Lung microvascular endothelial cell (primary cell): ENCODE measurements at regions not wholly inside any gene's neighbourhood (a gene's known extent, or its start where the extent isn't known, plus 50 kb on each side); places are given as distances from the start of the nearest gene placed in this dataset.
"Not testable (repeated sequence)": the region's sequence is repeated elsewhere in the genome, so short reads cannot be mapped to it uniquely, and the experiment has no call there.

Source experiments
- DNase-seq, 2 donors: peaks; one replicate each; pipeline versions ENCODE4 v3.0.0 to v3.0.0-alpha.2; 2010; ENCODE audit warnings: low read depth in 2 of 2

GRCh38 chr3:186454881-186455703 lies 89.1 kb downstream of the CRYGS start:
- no peak for DNase-seq

GRCh38 chr3:186453531-186453930 lies 90.6 kb downstream of the CRYGS start:
- no peak for DNase-seq

GRCh38 chr3:186452517-186452916 lies 90.5 kb upstream of the DGKG start:
- DNase-seq: no peak

- DNase-seq: no peak
These were observed 89.3 kb upstream of the DGKG start for GRCh38 chr3:186451371-186451770.

DNA sequence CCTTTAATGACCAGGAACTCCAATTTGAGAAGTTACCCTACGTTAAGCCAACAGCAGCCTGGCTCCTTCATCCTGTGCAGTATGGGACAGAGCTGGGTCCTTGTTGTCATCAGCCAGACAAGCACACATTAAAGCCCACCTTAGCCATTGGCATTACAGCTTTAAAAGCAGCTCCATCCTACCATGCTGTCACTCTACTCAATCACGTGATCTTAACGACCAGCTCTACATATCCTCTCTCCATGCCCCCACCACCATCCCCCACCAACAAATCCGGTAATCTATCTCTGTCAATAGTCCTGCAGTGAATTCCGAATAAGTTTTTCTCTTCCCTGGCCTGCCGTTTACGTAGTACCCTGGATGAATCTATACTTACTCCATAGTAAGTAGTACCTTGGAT lies 82.9 kb upstream of the DGKG start:
- DNase-seq: no peak

- DNase-seq: no peak
These were observed 82.3 kb upstream of the DGKG start for GRCh38 chr3:186444288-186444687.

DNA sequence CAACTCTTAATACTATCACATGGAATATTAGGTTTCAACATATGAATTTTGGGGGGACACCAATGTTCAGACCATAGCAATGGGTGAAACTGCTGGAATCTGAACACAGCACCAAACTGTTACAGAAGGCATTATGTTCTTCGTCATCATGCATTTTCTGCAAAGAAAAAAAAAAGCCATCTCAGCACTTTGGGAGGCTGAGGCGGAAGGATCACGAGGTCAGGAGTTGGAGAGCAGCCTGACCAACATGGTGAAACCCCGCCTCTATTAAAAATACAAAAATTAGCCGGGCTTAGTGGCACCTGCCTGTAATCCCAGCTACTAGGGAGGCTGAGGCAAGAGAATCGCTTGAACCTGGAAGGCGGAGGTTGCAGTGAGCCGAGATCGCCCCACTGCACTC lies 80.9 kb upstream of the DGKG start:
- not testable (repeated sequence) for DNase-seq

DNA sequence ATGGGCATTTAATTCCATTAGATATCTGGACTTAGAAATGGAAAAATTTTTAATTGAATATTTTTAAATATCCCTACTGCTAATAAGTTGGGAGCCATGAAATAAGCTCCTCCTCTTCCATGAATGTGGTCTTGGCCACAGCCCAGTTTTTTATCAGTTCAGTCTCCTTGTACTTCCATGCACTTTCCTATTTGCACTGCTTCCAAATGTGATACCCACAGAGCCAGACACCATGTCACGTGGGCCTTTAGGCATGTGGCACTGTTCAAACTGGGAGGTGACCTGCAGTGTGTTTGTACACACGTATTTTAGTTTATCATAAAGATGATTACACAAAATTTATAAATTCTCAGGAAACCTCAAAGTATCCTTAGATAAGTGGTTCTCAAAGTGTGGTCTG lies 80.1 kb upstream of the DGKG start:
- no peak for DNase-seq

- no peak for DNase-seq
These were observed 78.9 kb upstream of the DGKG start for GRCh38 chr3:186440891-186441290.

GRCh38 chr3:186439725-186440124 lies 77.7 kb upstream of the DGKG start:
- DNase-seq: no peak

GRCh38 chr3:186435332-186435731 lies 73.3 kb upstream of the DGKG start:
- DNase-seq: not testable (repeated sequence)

GRCh38 chr3:186432944-186433732 lies 71.1 kb upstream of the DGKG start:
- no peak for DNase-seq

DNA sequence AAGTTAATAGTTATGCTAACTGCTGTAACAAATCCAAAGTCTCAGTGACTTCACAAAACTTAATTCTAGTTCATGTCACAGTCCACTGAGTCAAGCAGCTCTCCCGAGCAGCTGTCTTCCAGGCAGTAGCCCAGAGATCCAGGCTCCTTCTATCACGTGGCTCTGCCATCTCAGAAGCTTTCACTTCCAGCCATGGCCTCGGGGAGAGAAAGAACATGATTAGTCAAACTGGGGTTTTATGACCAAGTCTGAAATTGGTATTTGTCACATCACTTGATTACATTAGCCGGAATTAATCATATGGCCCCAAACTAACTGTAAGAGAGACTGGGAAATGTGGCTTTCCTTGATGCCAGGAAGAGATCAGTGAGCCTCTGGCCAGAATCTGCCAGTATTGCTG lies 70.2 kb upstream of the DGKG start:
- DNase-seq: no peak

DNA sequence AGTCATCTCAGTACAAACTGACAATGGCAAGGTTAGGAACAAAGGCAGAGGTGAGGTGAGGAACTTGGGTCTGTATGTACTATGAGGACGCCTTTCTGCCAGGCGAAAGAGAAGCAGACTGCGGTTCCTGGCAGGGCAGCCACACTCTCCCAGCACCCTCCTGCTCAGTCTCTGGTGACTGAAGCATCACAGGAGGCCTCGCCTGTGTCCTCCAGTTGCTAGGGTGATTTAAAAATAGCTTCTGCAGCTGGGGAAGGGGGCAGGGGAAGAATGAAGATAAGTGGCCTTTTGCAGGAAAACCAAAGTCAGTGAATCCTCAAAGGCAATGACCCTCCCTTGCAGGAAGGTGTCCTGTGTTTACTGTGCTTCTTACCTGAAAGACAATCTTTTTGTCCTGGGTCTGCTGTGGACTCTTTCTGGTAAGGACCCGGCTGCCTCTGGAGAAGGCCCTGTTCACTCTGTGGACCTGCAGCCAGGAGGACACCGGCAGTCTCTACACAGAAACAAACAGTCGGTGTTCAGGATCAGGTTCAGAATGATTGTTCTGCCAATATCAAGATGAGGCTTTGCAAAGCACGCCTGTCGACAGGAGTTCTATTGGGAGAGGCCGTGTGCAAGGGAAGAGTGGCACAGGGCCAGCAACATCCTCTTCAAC lies 65.7 kb upstream of the DGKG start:
- no peak for DNase-seq

- DNase-seq: no peak
These were observed 64.0 kb upstream of the DGKG start for GRCh38 chr3:186425788-186426730.

DNA sequence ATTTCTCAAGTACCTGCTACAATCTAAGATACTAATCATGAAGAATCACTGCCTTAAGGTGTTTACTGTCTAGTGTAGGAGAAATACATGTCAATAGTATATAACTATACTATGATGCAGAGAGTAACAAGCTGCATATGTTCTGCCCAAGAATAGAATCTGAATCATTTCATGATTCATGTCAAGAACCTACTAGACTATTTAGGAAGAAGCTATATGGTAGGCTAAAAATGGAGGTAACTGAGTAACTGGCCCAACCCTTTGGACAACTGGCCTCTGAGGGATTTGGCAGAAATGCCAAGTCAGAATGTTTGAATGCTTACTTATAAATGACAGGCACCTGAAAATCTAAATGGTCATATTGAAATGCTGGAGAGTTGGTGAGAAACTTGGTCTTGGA lies 59.9 kb upstream of the DGKG start:
- DNase-seq: no peak

DNA sequence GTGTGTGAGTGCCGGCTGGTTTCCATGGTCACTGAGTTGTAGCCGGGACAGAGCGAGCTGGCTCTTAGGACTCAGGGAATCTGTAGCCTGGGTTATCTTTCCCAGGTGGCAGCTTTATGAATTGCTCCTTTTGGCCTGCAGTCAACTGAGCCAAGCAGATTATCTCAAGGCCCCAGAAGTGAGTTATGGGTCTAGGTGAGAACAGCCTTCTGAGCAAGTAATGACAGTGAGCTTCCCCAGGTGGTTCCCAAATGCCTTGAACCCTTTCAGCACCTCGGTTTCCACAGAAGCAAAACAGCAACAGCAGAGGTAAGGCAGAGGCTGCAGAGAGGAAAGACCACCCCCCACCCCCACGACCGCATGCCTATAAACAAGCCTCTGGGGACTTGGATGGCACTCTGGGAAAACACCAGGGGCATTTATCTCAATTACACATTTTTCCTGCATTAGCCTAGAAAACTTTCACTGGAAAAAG lies 56.7 kb upstream of the DGKG start:
- no peak for DNase-seq

DNA sequence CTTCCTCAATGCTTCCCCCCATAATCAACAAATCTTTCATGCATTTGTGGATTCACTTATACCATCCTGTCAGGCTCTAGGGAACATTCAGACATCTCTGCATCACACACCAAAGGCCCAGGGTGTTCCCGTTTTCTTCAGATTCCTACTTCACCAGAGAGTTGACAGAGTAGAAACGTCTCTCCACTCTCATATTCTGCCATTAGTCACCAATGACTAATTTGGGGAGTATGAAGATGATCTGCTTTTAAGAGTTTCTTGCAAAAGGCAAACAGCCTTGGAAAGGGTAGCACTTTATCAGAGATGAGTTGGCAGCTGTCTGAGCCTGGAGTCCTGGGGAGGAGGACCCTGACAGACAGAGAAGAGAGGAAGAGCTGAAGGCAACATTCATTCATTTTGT lies 55.8 kb upstream of the DGKG start:
- no peak for DNase-seq

GRCh38 chr3:186414735-186415419 lies 52.8 kb upstream of the DGKG start:
- no peak for DNase-seq

DNA sequence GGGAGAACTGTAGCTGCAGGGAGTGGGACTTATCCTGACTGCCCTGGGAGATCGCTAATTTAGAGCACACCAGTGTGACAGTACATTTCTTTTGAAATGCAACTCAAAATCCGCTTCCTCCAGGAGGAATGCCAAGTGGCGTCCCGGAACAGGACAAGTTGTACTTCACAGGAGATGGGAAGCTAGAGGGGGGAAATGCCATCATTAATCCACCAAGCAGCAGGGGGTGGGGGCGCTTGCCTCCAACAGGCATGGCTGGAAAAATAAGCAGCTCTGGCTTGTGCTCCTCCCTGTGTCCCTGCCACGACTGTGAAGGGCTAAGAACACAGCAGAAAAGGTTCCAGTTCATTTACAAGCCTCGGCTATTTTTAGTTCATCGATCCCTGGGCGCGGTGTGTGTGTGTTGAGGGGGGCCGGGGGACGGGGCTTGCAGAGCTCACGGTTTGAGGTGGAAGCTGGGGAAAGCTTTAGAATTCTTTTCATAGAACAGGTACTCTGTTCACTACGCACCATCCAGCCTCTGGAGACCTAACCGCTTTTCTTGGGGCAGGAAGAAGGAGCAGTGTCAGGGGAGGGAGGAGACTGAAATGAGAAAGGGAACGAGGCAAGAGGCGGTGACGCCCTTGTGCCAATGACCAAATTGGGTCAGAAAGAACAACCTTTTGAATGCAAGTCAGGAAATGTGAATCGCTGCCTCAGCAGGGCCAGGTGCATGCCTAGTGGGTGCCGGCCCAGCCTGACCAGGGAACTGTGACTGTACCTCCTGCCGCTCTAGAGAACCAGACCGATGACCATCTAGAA lies 51.8 kb upstream of the DGKG start:
- peak in 1 of 2 donors; percentile 9 for DNase-seq
